Esophagus squamous epithelium (tissue), 5 donors: ENCODE measurements at regions not wholly inside any gene's neighbourhood (a gene's known extent, or its start where the extent isn't known, plus 50 kb on each side); places are given as distances from the start of the nearest gene placed in this dataset.

Experiments
- DNase-seq: peaks from one replicate; lab custom pipeline; 2025; lab: John Stamatoyannopoulos, UW
- H3K27ac ChIP-seq, 4 donors: fragments of 200-600 bp; sonication (generic); one replicate each; pipeline ENCODE4 v1.5.1; 2016 to 2019; ENCODE audit warnings: mild to moderate bottlenecking in 1 of 4
- H3K27me3 ChIP-seq, 4 donors: fragments of 200-600 bp; sonication (generic); 1 replicate in 3 of 4; 2 replicates in 1 of 4; pipeline versions ENCODE4 v1.5.1 to v1.6.0; 2017 to 2021; ENCODE audit warnings: antibody characterized with exemption in 1 of 4
- H3K36me3 ChIP-seq, 3 donors: fragments of 200-600 bp; sonication (generic); one replicate each; pipeline ENCODE4 v1.5.1; 2016 to 2019
- H3K4me1 ChIP-seq, 3 donors: fragments of 200-600 bp; sonication (generic); one replicate each; pipeline ENCODE4 v1.5.1; 2017 to 2019
- H3K4me3 ChIP-seq, 4 donors: fragments of 200-600 bp; sonication (generic); 1 replicate in 3 of 4; 2 replicates in 1 of 4; pipeline ENCODE4 v1.5.1; 2016 to 2019; ENCODE audit warnings: mild to moderate bottlenecking in 2 of 4, moderate library complexity in 1 of 4
- H3K9me3 ChIP-seq, 3 donors: fragments of 200-600 bp; sonication (generic); one replicate each; pipeline ENCODE4 v1.5.1; 2016 to 2019
- CTCF ChIP-seq, 6 experiments: fragments of 450-650 bp in 4 of 6; fragments of 200-600 bp in 2 of 6; sonication (generic) in 2 of 6; IDR thresholded peaks; one replicate each; pipeline ENCODE4 v1.5.1; 2016 to 2019; ENCODE audit warnings: antibody characterized with exemption in 6 of 6, mild to moderate bottlenecking in 4 of 6, moderate library complexity in 4 of 6
- POLR2A ChIP-seq, 4 donors: fragments of 450-650 bp; IDR thresholded peaks; one replicate each; pipeline ENCODE4 v1.6.1; 2017; ENCODE audit warnings: antibody characterized with exemption in 4 of 4, mild to moderate bottlenecking in 4 of 4, moderate library complexity in 3 of 4
- WGBS, 2 donors: methylation state at CpG; one replicate each; pipeline ENCODE4 v1.1.5; 2018; 5-methylcytosine and 5-hydroxymethylcytosine counted together
- intact Hi-C: fragments of 100-400 bp; cut with DNase I; formaldehyde crosslinking; loops from one replicate; pipeline ENCODE4 v1.15.0; 2022
- donor health status: DM: yes; HTN: yes; CAD: no.

GRCh38 chr3:64765947-64766346 is 78.1 kb upstream of the ADAMTS9 start:
- H3K4me3 ChIP-seq, result no peak overlapping the region
- no peaks in the 10 kb centered on the region for H3K27me3 ChIP-seq
- no peaks in the 10 kb centered on the region for H3K9me3 ChIP-seq
- TF ChIP-seq POLR2A (IDR thresholded peaks at IDR 0.05) (no peak), CTCF (IDR thresholded peaks at IDR 0.05) (no peak)
- intact Hi-C loops, result no loop called here
- H3K4me1 ChIP-seq, result peaks cover 0 to 15% (median 0%) of the 10 kb centered on the region in 3 donors
- H3K36me3 ChIP-seq, result no peaks in the 10 kb centered on the region
- 78 to 80% methylated on average over 4 of the region's 4 CpGs for WGBS, 2 donors
- H3K27ac ChIP-seq, result no peak overlapping the region
- no peak for DNase-seq

- 69 to 93% methylated on average over 6 of the region's 6 CpGs for WGBS, 2 donors
- Histone ChIP-seq H3K4me1 (peaks cover 0 to 15% (median 0%) of the 10 kb centered on the region in 3 donors), H3K36me3 (no peaks in the 10 kb centered on the region), H3K27me3 (no peaks in the 10 kb centered on the region), H3K9me3 (no peaks in the 10 kb centered on the region), H3K4me3 (no peak overlapping the region), H3K27ac (no peak overlapping the region)
- intact Hi-C loops, result no loop called here
- TF ChIP-seq POLR2A (IDR thresholded peaks at IDR 0.05) (no peak), CTCF (IDR thresholded peaks at IDR 0.05) (no peak)
- no peak for DNase-seq
These were observed 76.7 kb upstream of the ADAMTS9 start for GRCh38 chr3:64764386-64764929.

GRCh38 chr3:64763980-64764379 is 76.2 kb upstream of the ADAMTS9 start:
- Histone ChIP-seq H3K36me3 (no peaks in the 10 kb centered on the region), H3K27me3 (no peaks in the 10 kb centered on the region), H3K4me1 (peaks cover 0 to 15% (median 0%) of the 10 kb centered on the region in 3 donors), H3K27ac (no peak overlapping the region), H3K9me3 (no peaks in the 10 kb centered on the region), H3K4me3 (no peak overlapping the region)
- TF ChIP-seq POLR2A (IDR thresholded peaks at IDR 0.05), result no peak
- TF ChIP-seq CTCF (IDR thresholded peaks at IDR 0.05), result no peak
- intact Hi-C loops, result no loop called here
- no peak for DNase-seq

- Histone ChIP-seq H3K9me3 (no peaks in the 10 kb centered on the region), H3K36me3 (no peaks in the 10 kb centered on the region), H3K4me3 (no peak overlapping the region), H3K27me3 (no peaks in the 10 kb centered on the region), H3K27ac (no peak overlapping the region), H3K4me1 (peaks cover 0 to 18% (median 0%) of the 10 kb centered on the region in 3 donors)
- TF ChIP-seq CTCF (IDR thresholded peaks at IDR 0.05) (no peak), POLR2A (IDR thresholded peaks at IDR 0.05) (no peak)
- 72 to 75% methylated on average over 4 of the region's 5 CpGs for WGBS, 2 donors
- intact Hi-C loops, result no loop called here
- no peak for DNase-seq
These were observed 73.9 kb upstream of the ADAMTS9 start for GRCh38 chr3:64761729-64762128.

- Histone ChIP-seq H3K27me3 (no peaks in the 10 kb centered on the region), H3K4me1 (peaks cover 0 to 22% (median 0%) of the 10 kb centered on the region in 3 donors), H3K4me3 (no peak overlapping the region), H3K36me3 (no peaks in the 10 kb centered on the region), H3K27ac (no peak overlapping the region), H3K9me3 (no peaks in the 10 kb centered on the region)
- no peak for DNase-seq
- intact Hi-C loops, result no loop called here
- WGBS, 2 donors, result 62 to 90% methylated on average over 5 of the region's 5 CpGs
- TF ChIP-seq POLR2A (IDR thresholded peaks at IDR 0.05) (no peak), CTCF (IDR thresholded peaks at IDR 0.05) (no peak)
These were observed 72.5 kb upstream of the ADAMTS9 start for GRCh38 chr3:64760258-64760657.
